ENCODE measurements at regions not wholly inside any gene's neighbourhood (a gene's known extent, or its start where the extent isn't known, plus 50 kb on each side); places are given as distances from the start of the nearest gene placed in this dataset.

- Histone ChIP-seq H3K4me1 (ENCODE audit: control insufficient read depth in 1 of 2, insufficient read depth in 2 of 2, low read depth in 1 of 2, low read length in 1 of 2) (no peaks in the 10 kb centered on the region), H3K9ac (no peak overlapping the region), H3K9me2 (no peaks in the 10 kb centered on the region), H3K4me3 (ENCODE audit: low read depth in 2 of 2, low read length in 1 of 2) (no peak overlapping the region), H3K36me3 (replicated peaks in 1 of 2; ENCODE audit: control insufficient read depth in 1 of 2, insufficient read depth in 2 of 2, low read length in 1 of 2) (no peaks in the 10 kb centered on the region), H3K4me2 (no peak overlapping the region), H3K27ac (ENCODE audit: low read depth in 2 of 2, low read length in 1 of 2) (no peak overlapping the region), H3K79me2 (ENCODE audit: insufficient read depth) (no peaks in the 10 kb centered on the region), H3K9me3 (no peaks in the 10 kb centered on the region), H3F3A (replicated peaks; ENCODE audit: insufficient read depth) (no peaks in the 10 kb centered on the region), H4K20me1 (ENCODE audit: insufficient read depth) (no peaks in the 10 kb centered on the region), H3K27me3 (ENCODE audit: insufficient read depth) (no peaks in the 10 kb centered on the region), H2AFZ (ENCODE audit: low read depth) (no peak overlapping the region)
- ChIA-PET POLR2A (no interaction called here), CTCF (no interaction called here)
- WGBS (ENCODE audit: low lambda C conversion rate) = 6% methylated on average over 3 of the region's 3 CpGs
- TF ChIP-seq USF1 (IDR thresholded peaks at IDR 0.05; ENCODE audit: borderline replicate concordance, low read depth) (no peak), POLR2AphosphoS5 (IDR thresholded peaks at IDR 0.05; ENCODE audit: low read depth, low read length) (no peak), FOXJ3 (CRISPR knock-in tag; IDR thresholded peaks at IDR 0.05) (no peak), RCOR1 (IDR thresholded peaks at IDR 0.05; ENCODE audit: low read length) (no peak), CHD2 (IDR thresholded peaks at IDR 0.05; ENCODE audit: low read length, partially characterized antibody) (no peak), TAF1 (IDR thresholded peaks at IDR 0.05; ENCODE audit: borderline replicate concordance, low read depth, low read length) (no peak), IRF3 (IDR thresholded peaks at IDR 0.05; ENCODE audit: low read depth, low read length) (no peak), RFX5 (IDR thresholded peaks at IDR 0.05; ENCODE audit: low read length) (no peak), TCF12 (IDR thresholded peaks at IDR 0.05) (no peak), JUND (IDR thresholded peaks at IDR 0.05) (no peak), FOSL2 (IDR thresholded peaks at IDR 0.05; ENCODE audit: borderline replicate concordance, low read depth) (no peak)
- DNase-seq = no peak
Measured at GRCh38 chr3:88460369-88460768, 310.6 kb downstream of the C3orf38 start.

- no peaks in the 10 kb centered on the region for H3F3A ChIP-seq (replicated peaks; ENCODE audit: insufficient read depth)
- no peaks in the 10 kb centered on the region for H4K20me1 ChIP-seq (ENCODE audit: insufficient read depth)
- no peak for DNase-seq
- CTCF ChIA-PET = no interaction called here
- no peaks in the 10 kb centered on the region for H3K9me2 ChIP-seq
- no peak overlapping the region for H3K4me3 ChIP-seq (ENCODE audit: low read depth in 2 of 2, low read length in 1 of 2)
- H3K9me3 ChIP-seq = no peaks in the 10 kb centered on the region
- no peaks in the 10 kb centered on the region for H3K36me3 ChIP-seq (replicated peaks in 1 of 2; ENCODE audit: control insufficient read depth in 1 of 2, insufficient read depth in 2 of 2, low read length in 1 of 2)
- no peaks in the 10 kb centered on the region for H3K27me3 ChIP-seq (ENCODE audit: insufficient read depth)
- no peak overlapping the region for H3K9ac ChIP-seq
- no peaks in the 10 kb centered on the region for H3K79me2 ChIP-seq (ENCODE audit: insufficient read depth)
- TF ChIP-seq YY1 (IDR thresholded peaks at IDR 0.05; ENCODE audit: low read depth) (no peak), MAX (IDR thresholded peaks at IDR 0.05; ENCODE audit: low read depth) (no peak), ZBTB33 (IDR thresholded peaks at IDR 0.05; ENCODE audit: borderline replicate concordance, low read depth) (no peak)
- H3K4me2 ChIP-seq = no peak overlapping the region
- no peak overlapping the region for H2AFZ ChIP-seq (ENCODE audit: low read depth)
- POLR2A ChIA-PET = no interaction called here
- H3K4me1 ChIP-seq (ENCODE audit: control insufficient read depth in 1 of 2, insufficient read depth in 2 of 2, low read depth in 1 of 2, low read length in 1 of 2) = no peaks in the 10 kb centered on the region
- H3K27ac ChIP-seq (ENCODE audit: low read depth in 2 of 2, low read length in 1 of 2) = no peak overlapping the region
Measured at GRCh38 chr3:88462230-88462629, 312.5 kb downstream of the C3orf38 start.
